ENCODE measurements at regions not wholly inside any gene's neighbourhood (a gene's known extent, or its start where the extent isn't known, plus 50 kb on each side); places are given as distances from the start of the nearest gene placed in this dataset.

- H3K4me3 Mint-ChIP-seq, result peak overlapping the region in 1 of 4 donors; percentile 46
- no peaks in the 10 kb centered on the region for H3K9me3 Mint-ChIP-seq
- peaks cover 16 to 18% (median 16%) of the 10 kb centered on the region in 3 donors for H3K4me1 Mint-ChIP-seq
- peaks cover 14% of the 10 kb centered on the region for H3K27me3 Mint-ChIP-seq
- no peak overlapping the region for H3K27ac Mint-ChIP-seq
- H3K36me3 Mint-ChIP-seq, result no peaks in the 10 kb centered on the region
Observed at GRCh38 chr2:207258263-207258991, 92.7 kb upstream of the KLF7 start.

GRCh38 chr2:207260021-207260420, 94.3 kb upstream of the KLF7 start:
- no peaks in the 10 kb centered on the region for H3K36me3 Mint-ChIP-seq
- H3K27ac Mint-ChIP-seq, result no peak overlapping the region
- no peak overlapping the region for H3K4me3 Mint-ChIP-seq
- no peaks in the 10 kb centered on the region for H3K9me3 Mint-ChIP-seq
- H3K27me3 Mint-ChIP-seq, result peaks cover 9% of the 10 kb centered on the region
- H3K4me1 Mint-ChIP-seq, result peaks cover 2 to 12% (median 9%) of the 10 kb centered on the region in 3 donors

GRCh38 chr2:207260947-207261346, 95.2 kb upstream of the KLF7 start:
- Mint-ChIP-seq H3K36me3 (no peaks in the 10 kb centered on the region), H3K27ac (no peak overlapping the region), H3K9me3 (no peaks in the 10 kb centered on the region), H3K27me3 (peaks cover 4% of the 10 kb centered on the region), H3K4me1 (peaks cover under 1 to 7% (median 4%) of the 10 kb centered on the region in 3 donors), H3K4me3 (no peak overlapping the region)

GRCh38 chr2:207264310-207264709, 98.6 kb upstream of the KLF7 start:
- H3K27me3 Mint-ChIP-seq, result peaks cover 3% of the 10 kb centered on the region
- H3K27ac Mint-ChIP-seq, result no peak overlapping the region
- no peak overlapping the region for H3K4me3 Mint-ChIP-seq
- H3K4me1 Mint-ChIP-seq, result peaks cover 3 to 5% (median 3%) of the 10 kb centered on the region in 3 donors
- peaks cover 1% of the 10 kb centered on the region for H3K36me3 Mint-ChIP-seq
- no peaks in the 10 kb centered on the region for H3K9me3 Mint-ChIP-seq

- H3K4me1 Mint-ChIP-seq, result peaks cover 3 to 5% (median 3%) of the 10 kb centered on the region in 3 donors
- no peak overlapping the region for H3K4me3 Mint-ChIP-seq
- H3K27me3 Mint-ChIP-seq, result peaks cover 3% of the 10 kb centered on the region
- no peaks in the 10 kb centered on the region for H3K9me3 Mint-ChIP-seq
- no peak overlapping the region for H3K27ac Mint-ChIP-seq
- peaks cover 1% of the 10 kb centered on the region for H3K36me3 Mint-ChIP-seq
Observed at GRCh38 chr2:207265332-207265731, 99.6 kb upstream of the KLF7 start.

- H3K4me1 Mint-ChIP-seq, result peaks cover 3 to 5% (median 3%) of the 10 kb centered on the region in 3 donors
- H3K4me3 Mint-ChIP-seq, result peak overlapping the region in 1 of 4 donors; percentile 19
- no peak overlapping the region for H3K27ac Mint-ChIP-seq
- H3K27me3 Mint-ChIP-seq, result peaks cover 3% of the 10 kb centered on the region
- no peaks in the 10 kb centered on the region for H3K9me3 Mint-ChIP-seq
- peaks cover 1% of the 10 kb centered on the region for H3K36me3 Mint-ChIP-seq
Observed at GRCh38 chr2:207265869-207266268, 100.1 kb upstream of the KLF7 start.

- peaks cover 3% of the 10 kb centered on the region for H3K27me3 Mint-ChIP-seq
- no peaks in the 10 kb centered on the region for H3K9me3 Mint-ChIP-seq
- peaks cover 1% of the 10 kb centered on the region for H3K36me3 Mint-ChIP-seq
- H3K4me1 Mint-ChIP-seq, result peaks cover 3 to 5% (median 3%) of the 10 kb centered on the region in 3 donors
- no peak overlapping the region for H3K27ac Mint-ChIP-seq
- H3K4me3 Mint-ChIP-seq, result no peak overlapping the region
Observed at GRCh38 chr2:207266648-207267047, 100.9 kb upstream of the KLF7 start.

GRCh38 chr2:207269038-207269437, 103.3 kb upstream of the KLF7 start:
- Mint-ChIP-seq H3K27me3 (peaks cover 3% of the 10 kb centered on the region), H3K4me3 (no peak overlapping the region), H3K27ac (no peak overlapping the region), H3K4me1 (peaks cover 2 to 5% (median 3%) of the 10 kb centered on the region in 3 donors), H3K9me3 (no peaks in the 10 kb centered on the region), H3K36me3 (peaks cover 1% of the 10 kb centered on the region)

- Mint-ChIP-seq H3K36me3 (no peaks in the 10 kb centered on the region), H3K4me1 (no peaks in the 10 kb centered on the region), H3K9me3 (no peaks in the 10 kb centered on the region), H3K27ac (no peak overlapping the region), H3K4me3 (no peak overlapping the region), H3K27me3 (peaks cover 3% of the 10 kb centered on the region)
Observed at GRCh38 chr2:207274530-207275189, 108.9 kb upstream of the KLF7 start.

GRCh38 chr2:207275779-207276178, 110.0 kb upstream of the KLF7 start:
- Mint-ChIP-seq H3K36me3 (no peaks in the 10 kb centered on the region), H3K27me3 (peaks cover 3% of the 10 kb centered on the region), H3K27ac (no peak overlapping the region), H3K4me3 (no peak overlapping the region), H3K9me3 (no peaks in the 10 kb centered on the region), H3K4me1 (no peaks in the 10 kb centered on the region)

GRCh38 chr2:207276248-207276647, 110.5 kb upstream of the KLF7 start:
- Mint-ChIP-seq H3K9me3 (no peaks in the 10 kb centered on the region), H3K27me3 (peaks cover 3% of the 10 kb centered on the region), H3K4me3 (no peak overlapping the region), H3K36me3 (no peaks in the 10 kb centered on the region), H3K27ac (no peak overlapping the region), H3K4me1 (no peaks in the 10 kb centered on the region)

GRCh38 chr2:207276858-207277257, 111.1 kb upstream of the KLF7 start:
- Mint-ChIP-seq H3K4me3 (no peak overlapping the region), H3K27ac (no peak overlapping the region), H3K9me3 (no peaks in the 10 kb centered on the region), H3K36me3 (no peaks in the 10 kb centered on the region), H3K27me3 (peaks cover 3% of the 10 kb centered on the region), H3K4me1 (peaks cover 0 to under 1% (median 0%) of the 10 kb centered on the region in 3 donors)

GRCh38 chr2:207279520-207279919, 113.8 kb upstream of the KLF7 start:
- no peak overlapping the region for H3K4me3 Mint-ChIP-seq
- peaks cover 3% of the 10 kb centered on the region for H3K27me3 Mint-ChIP-seq
- H3K36me3 Mint-ChIP-seq, result no peaks in the 10 kb centered on the region
- no peak overlapping the region for H3K27ac Mint-ChIP-seq
- peaks cover 0 to 3% (median 0%) of the 10 kb centered on the region in 3 donors for H3K9me3 Mint-ChIP-seq
- peaks cover 4 to 8% (median 5%) of the 10 kb centered on the region in 3 donors for H3K4me1 Mint-ChIP-seq

GRCh38 chr2:207281436-207281835, 115.7 kb upstream of the KLF7 start:
- peaks cover 4 to 9% (median 6%) of the 10 kb centered on the region in 3 donors for H3K4me1 Mint-ChIP-seq
- no peak overlapping the region for H3K27ac Mint-ChIP-seq
- no peaks in the 10 kb centered on the region for H3K36me3 Mint-ChIP-seq
- no peak overlapping the region for H3K4me3 Mint-ChIP-seq
- peaks cover 0 to 3% (median 0%) of the 10 kb centered on the region in 3 donors for H3K9me3 Mint-ChIP-seq
- peaks cover 3% of the 10 kb centered on the region for H3K27me3 Mint-ChIP-seq

- Mint-ChIP-seq H3K4me1 (peaks cover 4 to 9% (median 6%) of the 10 kb centered on the region in 3 donors), H3K36me3 (no peaks in the 10 kb centered on the region), H3K4me3 (no peak overlapping the region), H3K27ac (no peak overlapping the region), H3K27me3 (peaks cover 3% of the 10 kb centered on the region), H3K9me3 (peaks cover 0 to 3% (median 0%) of the 10 kb centered on the region in 3 donors)
Observed at GRCh38 chr2:207282916-207283315, 117.2 kb upstream of the KLF7 start.

Measured in IgD-negative memory B cell (primary cell).